ENCODE measurements at regions not wholly inside any gene's neighbourhood (a gene's known extent, or its start where the extent isn't known, plus 50 kb on each side); places are given as distances from the start of the nearest gene placed in this dataset.
"Not testable (repeated sequence)": the region's sequence is repeated elsewhere in the genome, so short reads cannot be mapped to it uniquely, and the experiment has no call there.

GRCh38 chr6:19210849-19211590 lies 626.1 kb upstream of the ID4 start:
- no peaks in the 10 kb centered on the region for H3K9me3 ChIP-seq (replicated peaks; ENCODE audit: low read length)
- no peak overlapping the region for H3K4me3 ChIP-seq (ENCODE audit: low read length)
- H3K36me3 ChIP-seq (ENCODE audit: insufficient read depth, low read length) = no peaks in the 10 kb centered on the region
- no peaks in the 10 kb centered on the region for H3K4me1 ChIP-seq (ENCODE audit: control insufficient read depth, insufficient read depth, low read length)
- no peak overlapping the region for H3K4me2 ChIP-seq (ENCODE audit: low read length)
- no peaks in the 10 kb centered on the region for H3K27me3 ChIP-seq (ENCODE audit: control insufficient read depth, insufficient read depth, low read length)
- H3K9ac ChIP-seq (ENCODE audit: low read depth, low read length) = no peak overlapping the region

- no peaks in the 10 kb centered on the region for H3K9me3 ChIP-seq (replicated peaks; ENCODE audit: low read length)
- H3K4me2 ChIP-seq (ENCODE audit: low read length) = no peak overlapping the region
- H3K4me3 ChIP-seq (ENCODE audit: low read length) = no peak overlapping the region
- H3K9ac ChIP-seq (ENCODE audit: low read depth, low read length) = no peak overlapping the region
- no peaks in the 10 kb centered on the region for H3K4me1 ChIP-seq (ENCODE audit: control insufficient read depth, insufficient read depth, low read length)
- H3K36me3 ChIP-seq (ENCODE audit: insufficient read depth, low read length) = no peaks in the 10 kb centered on the region
- H3K27me3 ChIP-seq (ENCODE audit: control insufficient read depth, insufficient read depth, low read length) = no peaks in the 10 kb centered on the region
Observed at GRCh38 chr6:19214231-19214630, 622.9 kb upstream of the ID4 start.

GRCh38 chr6:19219931-19220330 lies 617.2 kb upstream of the ID4 start:
- Histone ChIP-seq H3K36me3 (ENCODE audit: insufficient read depth, low read length) (no peaks in the 10 kb centered on the region), H3K9me3 (replicated peaks; ENCODE audit: low read length) (no peaks in the 10 kb centered on the region), H3K27me3 (ENCODE audit: control insufficient read depth, insufficient read depth, low read length) (no peaks in the 10 kb centered on the region), H3K9ac (ENCODE audit: low read depth, low read length) (no peak overlapping the region), H3K4me3 (ENCODE audit: low read length) (no peak overlapping the region), H3K4me2 (ENCODE audit: low read length) (no peak overlapping the region), H3K4me1 (ENCODE audit: control insufficient read depth, insufficient read depth, low read length) (no peaks in the 10 kb centered on the region)

- Histone ChIP-seq H3K4me3 (ENCODE audit: low read length) (no peak overlapping the region), H3K27me3 (ENCODE audit: control insufficient read depth, insufficient read depth, low read length) (no peaks in the 10 kb centered on the region), H3K36me3 (ENCODE audit: insufficient read depth, low read length) (no peaks in the 10 kb centered on the region), H3K4me1 (ENCODE audit: control insufficient read depth, insufficient read depth, low read length) (no peaks in the 10 kb centered on the region), H3K9me3 (replicated peaks; ENCODE audit: low read length) (no peaks in the 10 kb centered on the region), H3K4me2 (ENCODE audit: low read length) (no peak overlapping the region), H3K9ac (ENCODE audit: low read depth, low read length) (no peak overlapping the region)
Observed at GRCh38 chr6:19231878-19232561, 605.1 kb upstream of the ID4 start.

- Histone ChIP-seq H3K4me3 (ENCODE audit: low read length) (no peak overlapping the region), H3K4me2 (ENCODE audit: low read length) (no peak overlapping the region), H3K9me3 (replicated peaks; ENCODE audit: low read length) (no peaks in the 10 kb centered on the region), H3K27me3 (ENCODE audit: control insufficient read depth, insufficient read depth, low read length) (no peaks in the 10 kb centered on the region), H3K36me3 (ENCODE audit: insufficient read depth, low read length) (no peaks in the 10 kb centered on the region), H3K9ac (ENCODE audit: low read depth, low read length) (no peak overlapping the region), H3K4me1 (ENCODE audit: control insufficient read depth, insufficient read depth, low read length) (no peaks in the 10 kb centered on the region)
Observed at GRCh38 chr6:19245656-19246055, 591.5 kb upstream of the ID4 start.

- not testable (repeated sequence) for H3K4me2 ChIP-seq (ENCODE audit: low read length); H3K36me3 ChIP-seq (ENCODE audit: insufficient read depth, low read length); H3K4me3 ChIP-seq (ENCODE audit: low read length); H3K4me1 ChIP-seq (ENCODE audit: control insufficient read depth, insufficient read depth, low read length); H3K9me3 ChIP-seq (replicated peaks; ENCODE audit: low read length); H3K27me3 ChIP-seq (ENCODE audit: control insufficient read depth, insufficient read depth, low read length); H3K9ac ChIP-seq (ENCODE audit: low read depth, low read length)
Observed at GRCh38 chr6:19247181-19247580, 590.0 kb upstream of the ID4 start.

- H3K9me3 ChIP-seq (replicated peaks; ENCODE audit: low read length); H3K4me1 ChIP-seq (ENCODE audit: control insufficient read depth, insufficient read depth, low read length); H3K27me3 ChIP-seq (ENCODE audit: control insufficient read depth, insufficient read depth, low read length); H3K9ac ChIP-seq (ENCODE audit: low read depth, low read length); H3K4me3 ChIP-seq (ENCODE audit: low read length); H3K4me2 ChIP-seq (ENCODE audit: low read length); H3K36me3 ChIP-seq (ENCODE audit: insufficient read depth, low read length): not testable (repeated sequence)
Observed at GRCh38 chr6:19256123-19256522, 581.0 kb upstream of the ID4 start.

- no peak overlapping the region for H3K4me2 ChIP-seq (ENCODE audit: low read length)
- H3K9me3 ChIP-seq (replicated peaks; ENCODE audit: low read length) = no peaks in the 10 kb centered on the region
- no peak overlapping the region for H3K9ac ChIP-seq (ENCODE audit: low read depth, low read length)
- no peaks in the 10 kb centered on the region for H3K36me3 ChIP-seq (ENCODE audit: insufficient read depth, low read length)
- H3K4me1 ChIP-seq (ENCODE audit: control insufficient read depth, insufficient read depth, low read length) = no peaks in the 10 kb centered on the region
- H3K4me3 ChIP-seq (ENCODE audit: low read length) = no peak overlapping the region
- no peaks in the 10 kb centered on the region for H3K27me3 ChIP-seq (ENCODE audit: control insufficient read depth, insufficient read depth, low read length)
Observed at GRCh38 chr6:19261642-19262041, 575.5 kb upstream of the ID4 start.

GRCh38 chr6:19268117-19268516 lies 569.1 kb upstream of the ID4 start:
- H3K4me1 ChIP-seq (ENCODE audit: control insufficient read depth, insufficient read depth, low read length) = no peaks in the 10 kb centered on the region
- H3K4me3 ChIP-seq (ENCODE audit: low read length) = no peak overlapping the region
- H3K9ac ChIP-seq (ENCODE audit: low read depth, low read length) = no peak overlapping the region
- no peaks in the 10 kb centered on the region for H3K27me3 ChIP-seq (ENCODE audit: control insufficient read depth, insufficient read depth, low read length)
- H3K9me3 ChIP-seq (replicated peaks; ENCODE audit: low read length) = no peaks in the 10 kb centered on the region
- H3K36me3 ChIP-seq (ENCODE audit: insufficient read depth, low read length) = no peaks in the 10 kb centered on the region
- no peak overlapping the region for H3K4me2 ChIP-seq (ENCODE audit: low read length)

- H3K4me1 ChIP-seq (ENCODE audit: control insufficient read depth, insufficient read depth, low read length) = no peaks in the 10 kb centered on the region
- H3K9me3 ChIP-seq (replicated peaks; ENCODE audit: low read length) = no peaks in the 10 kb centered on the region
- H3K27me3 ChIP-seq (ENCODE audit: control insufficient read depth, insufficient read depth, low read length) = no peaks in the 10 kb centered on the region
- H3K4me2 ChIP-seq (ENCODE audit: low read length) = no peak overlapping the region
- H3K9ac ChIP-seq (ENCODE audit: low read depth, low read length) = no peak overlapping the region
- no peak overlapping the region for H3K4me3 ChIP-seq (ENCODE audit: low read length)
- no peaks in the 10 kb centered on the region for H3K36me3 ChIP-seq (ENCODE audit: insufficient read depth, low read length)
Observed at GRCh38 chr6:19268718-19269117, 568.5 kb upstream of the ID4 start.

GRCh38 chr6:19269341-19269898 lies 567.8 kb upstream of the ID4 start:
- no peak overlapping the region for H3K9ac ChIP-seq (ENCODE audit: low read depth, low read length)
- H3K27me3 ChIP-seq (ENCODE audit: control insufficient read depth, insufficient read depth, low read length) = no peaks in the 10 kb centered on the region
- H3K4me3 ChIP-seq (ENCODE audit: low read length) = no peak overlapping the region
- no peaks in the 10 kb centered on the region for H3K36me3 ChIP-seq (ENCODE audit: insufficient read depth, low read length)
- no peaks in the 10 kb centered on the region for H3K4me1 ChIP-seq (ENCODE audit: control insufficient read depth, insufficient read depth, low read length)
- no peaks in the 10 kb centered on the region for H3K9me3 ChIP-seq (replicated peaks; ENCODE audit: low read length)
- no peak overlapping the region for H3K4me2 ChIP-seq (ENCODE audit: low read length)

GRCh38 chr6:19270616-19271015 lies 566.6 kb upstream of the ID4 start:
- Histone ChIP-seq H3K4me2 (ENCODE audit: low read length) (no peak overlapping the region), H3K4me3 (ENCODE audit: low read length) (no peak overlapping the region), H3K9me3 (replicated peaks; ENCODE audit: low read length) (no peaks in the 10 kb centered on the region), H3K9ac (ENCODE audit: low read depth, low read length) (no peak overlapping the region), H3K4me1 (ENCODE audit: control insufficient read depth, insufficient read depth, low read length) (no peaks in the 10 kb centered on the region), H3K36me3 (ENCODE audit: insufficient read depth, low read length) (no peaks in the 10 kb centered on the region), H3K27me3 (ENCODE audit: control insufficient read depth, insufficient read depth, low read length) (no peaks in the 10 kb centered on the region)

Data from skeletal muscle satellite cell (primary cell).